H1 (cell line): ENCODE measurements at regions not wholly inside any gene's neighbourhood (a gene's known extent, or its start where the extent isn't known, plus 50 kb on each side); places are given as distances from the start of the nearest gene placed in this dataset.

ENCODE experiments used
- CTCF ChIA-PET: fragments of 300-600 bp; sonication (Branson Sonifier 250); formaldehyde crosslinking; loops from one replicate; lab custom pipeline; 2021; ENCODE audit not compliant: partially characterized antibody; lab: Charles Lee
- POLR2A ChIA-PET: fragments of 300-600 bp; sonication (Branson Sonifier 250); formaldehyde crosslinking; loops from one replicate; lab custom pipeline; 2021; ENCODE audit warnings: inconsistent platforms; ENCODE audit not compliant: partially characterized antibody; lab: Charles Lee
- DNase-seq, 2 experiments: peaks; one replicate each; pipeline versions ENCODE4 v3.0.0 to v3.0.0-alpha.2; 2010 to 2022; ENCODE audit warnings: low spot score in 2 of 2, low read depth in 1 of 2, mixed read lengths in 1 of 2
- FAIRE-seq: peaks from 2 replicates; lab custom pipeline; 2011; peaks lifted over from hg19 to GRCh38; lab: Jason Lieb, UNC
- H2AFZ ChIP-seq: 2 replicates; pipeline ENCODE4 v1.8.1; 2012; ENCODE audit warnings: low read length, inconsistent platforms
- H2AK5ac ChIP-seq: 2 replicates; pipeline ENCODE4 v1.6.1; 2013; ENCODE audit warnings: low read depth, low read length
- H2BK120ac ChIP-seq: replicated peaks from 2 replicates; pipeline ENCODE3; 2013; ENCODE audit warnings: low read depth, low read length, inconsistent platforms
- H2BK12ac ChIP-seq: 2 replicates; pipeline ENCODE4 v1.6.1; 2013; ENCODE audit warnings: low read depth, low read length
- H2BK15ac ChIP-seq: 2 replicates; pipeline ENCODE4 v1.6.1; 2013; ENCODE audit warnings: low read length
- H2BK20ac ChIP-seq: 2 replicates; pipeline ENCODE4 v1.6.1; 2013; ENCODE audit warnings: low read length
- H2BK5ac ChIP-seq: 2 replicates; pipeline ENCODE4 v1.6.1; 2013; ENCODE audit warnings: low read depth, low read length
- H3K14ac ChIP-seq: 2 replicates; pipeline ENCODE4 v1.6.1; 2013; ENCODE audit warnings: inconsistent platforms; ENCODE audit not compliant: insufficient read length
- H3K18ac ChIP-seq: 2 replicates; pipeline ENCODE4 v1.6.1; 2013; ENCODE audit warnings: low read length; ENCODE audit errors: extremely low read depth
- H3K23ac ChIP-seq: 2 replicates; pipeline ENCODE4 v1.6.1; 2013; ENCODE audit warnings: inconsistent platforms; ENCODE audit not compliant: insufficient read length
- H3K23me2 ChIP-seq: 2 replicates; pipeline ENCODE4 v1.6.1; 2013; ENCODE audit warnings: low read depth, low read length
- H3K27ac ChIP-seq: 2 replicates; pipeline ENCODE4 v1.6.1; 2011; ENCODE audit warnings: low read depth, low read length, inconsistent platforms
- H3K27me3 ChIP-seq, 4 experiments: replicated peaks in 1 of 4; 1 replicate in 1 of 4; 2 replicates in 3 of 4; pipeline versions ENCODE4 v1.6.1 to v1.8.1; 2011 to 2013; ENCODE audit warnings: low read length in 3 of 4, mild to moderate bottlenecking in 3 of 4, inconsistent platforms in 2 of 4, mixed read lengths in 2 of 4, moderate library complexity in 1 of 4; ENCODE audit not compliant: control insufficient read depth in 3 of 4, insufficient read depth in 3 of 4; ENCODE audit errors: extremely low read depth in 1 of 4
- H3K36me3 ChIP-seq, 4 experiments: 2 replicates each; pipeline versions ENCODE4 v1.6.1 to v1.8.1; 2011 to 2013; ENCODE audit warnings: mild to moderate bottlenecking in 4 of 4, low read length in 3 of 4, moderate library complexity in 2 of 4, control low read depth in 1 of 4, inconsistent platforms in 1 of 4; ENCODE audit not compliant: insufficient read depth in 4 of 4, control insufficient read depth in 2 of 4
- H3K4ac ChIP-seq: replicated peaks from 2 replicates; pipeline ENCODE3; 2013; ENCODE audit warnings: low read length, low read depth, mixed read lengths, inconsistent platforms; ENCODE audit not compliant: insufficient read length
- H3K4me1 ChIP-seq, 4 experiments: replicated peaks in 1 of 4; 1 replicate in 1 of 4; 2 replicates in 3 of 4; pipeline versions ENCODE4 v1.6.1 to v1.8.1; 2011 to 2013; ENCODE audit warnings: low read length in 3 of 4, inconsistent platforms in 2 of 4, mixed read lengths in 1 of 4; ENCODE audit not compliant: insufficient read depth in 4 of 4, control insufficient read depth in 3 of 4
- H3K4me2 ChIP-seq, 2 experiments: 2 replicates each; pipeline versions ENCODE4 v1.6.1 to v1.8.1; 2011 to 2013; ENCODE audit warnings: low read depth in 2 of 2, low read length in 2 of 2, control low read depth in 1 of 2, inconsistent platforms in 1 of 2, mild to moderate bottlenecking in 1 of 2; ENCODE audit not compliant: insufficient read depth in 1 of 2
- H3K4me3 ChIP-seq, 4 experiments: fragments of 200-600, 300-600 bp in 1 of 4; sonication (generic), shearing (Covaris generic), sonication (Bioruptor Twin) in 1 of 4; 2 replicates each; pipeline versions ENCODE4 v1.5.1 to v1.8.1; 2011 to 2016; ENCODE audit warnings: low read length in 4 of 4, low read depth in 3 of 4, control low read depth in 2 of 4, inconsistent platforms in 2 of 4, mild to moderate bottlenecking in 2 of 4, mixed read lengths in 1 of 4, moderate library complexity in 1 of 4; ENCODE audit not compliant: insufficient read depth in 2 of 4; ENCODE audit errors: extremely low read depth in 1 of 4
- H3K56ac ChIP-seq: replicated peaks from 2 replicates; pipeline ENCODE3; 2013; ENCODE audit warnings: low read depth, mild to moderate bottlenecking, mixed read lengths, low read length, inconsistent platforms; ENCODE audit not compliant: insufficient read length
- H3K79me1 ChIP-seq: 2 replicates; pipeline ENCODE4 v1.6.1; 2013; ENCODE audit warnings: low read depth, low read length, control low read depth
- H3K79me2 ChIP-seq, 2 experiments: 2 replicates each; pipeline versions ENCODE4 v1.6.1 to v1.8.1; 2012 to 2013; ENCODE audit warnings: low read length in 2 of 2, mild to moderate bottlenecking in 2 of 2, inconsistent platforms in 1 of 2; ENCODE audit not compliant: insufficient read depth in 2 of 2, control insufficient read depth in 1 of 2
- H3K9ac ChIP-seq, 4 experiments: replicated peaks in 1 of 4; 1 replicate in 1 of 4; 2 replicates in 3 of 4; pipeline versions ENCODE4 v1.6.1 to v1.8.1; 2011 to 2013; ENCODE audit warnings: low read depth in 3 of 4, low read length in 3 of 4, control low read depth in 2 of 4, mild to moderate bottlenecking in 2 of 4, moderate library complexity in 2 of 4, inconsistent platforms in 1 of 4; ENCODE audit errors: extremely low read depth in 1 of 4
- H3K9me3 ChIP-seq, 2 experiments: 2 replicates each; pipeline versions ENCODE4 v1.6.1 to v1.8.1; 2012 to 2013; ENCODE audit warnings: mild to moderate bottlenecking in 2 of 2, moderate library complexity in 2 of 2, control low read depth in 1 of 2, inconsistent platforms in 1 of 2, low read depth in 1 of 2, low read length in 1 of 2, mixed read lengths in 1 of 2; ENCODE audit not compliant: insufficient read depth in 2 of 2
- H4K20me1 ChIP-seq, 2 experiments: replicated peaks in 1 of 2; 2 replicates each; pipeline versions ENCODE3 to v1.8.1; 2011 to 2013; ENCODE audit warnings: inconsistent platforms in 2 of 2, low read length in 2 of 2, mild to moderate bottlenecking in 1 of 2; ENCODE audit not compliant: insufficient read depth in 2 of 2, control insufficient read depth in 1 of 2
- H4K5ac ChIP-seq: 2 replicates; pipeline ENCODE4 v1.6.1; 2013; ENCODE audit warnings: low read length, low read depth, mixed read lengths, inconsistent platforms; ENCODE audit not compliant: insufficient read length
- H4K8ac ChIP-seq: 2 replicates; pipeline ENCODE4 v1.8.0; 2013; ENCODE audit warnings: mild to moderate bottlenecking, moderate library complexity, low read length, inconsistent platforms; ENCODE audit not compliant: insufficient read depth; ENCODE audit errors: extremely low read depth
- H4K91ac ChIP-seq: replicated peaks from 2 replicates; pipeline ENCODE3; 2013; ENCODE audit warnings: low read length, mixed read lengths, inconsistent platforms; ENCODE audit not compliant: insufficient read length
- EZH2 ChIP-seq: fragments of 200-600 bp; sonication (generic); IDR thresholded peaks from 2 replicates; pipeline ENCODE4 v1.7.1; 2012; ENCODE audit warnings: low read depth, mild to moderate bottlenecking, moderate library complexity, low read length, inconsistent platforms; ENCODE audit not compliant: severe bottlenecking
- NRF1 ChIP-seq: IDR thresholded peaks from 2 replicates; pipeline ENCODE4 v1.6.1; 2011; ENCODE audit warnings: mild to moderate bottlenecking, low read depth, low read length, improper control_type of control experiment
- PHF8 ChIP-seq: fragments of 200-600 bp; sonication (generic); conservative IDR thresholded peaks from 2 replicates; pipeline ENCODE4 v1.7.1; 2012; ENCODE audit warnings: low read depth, mild to moderate bottlenecking, inconsistent platforms, low read length, moderate library complexity
- SRF ChIP-seq: IDR thresholded peaks from 2 replicates; pipeline ENCODE4 v1.6.1; 2011; ENCODE audit warnings: mild to moderate bottlenecking, low read depth, low read length, moderate library complexity

DNA sequence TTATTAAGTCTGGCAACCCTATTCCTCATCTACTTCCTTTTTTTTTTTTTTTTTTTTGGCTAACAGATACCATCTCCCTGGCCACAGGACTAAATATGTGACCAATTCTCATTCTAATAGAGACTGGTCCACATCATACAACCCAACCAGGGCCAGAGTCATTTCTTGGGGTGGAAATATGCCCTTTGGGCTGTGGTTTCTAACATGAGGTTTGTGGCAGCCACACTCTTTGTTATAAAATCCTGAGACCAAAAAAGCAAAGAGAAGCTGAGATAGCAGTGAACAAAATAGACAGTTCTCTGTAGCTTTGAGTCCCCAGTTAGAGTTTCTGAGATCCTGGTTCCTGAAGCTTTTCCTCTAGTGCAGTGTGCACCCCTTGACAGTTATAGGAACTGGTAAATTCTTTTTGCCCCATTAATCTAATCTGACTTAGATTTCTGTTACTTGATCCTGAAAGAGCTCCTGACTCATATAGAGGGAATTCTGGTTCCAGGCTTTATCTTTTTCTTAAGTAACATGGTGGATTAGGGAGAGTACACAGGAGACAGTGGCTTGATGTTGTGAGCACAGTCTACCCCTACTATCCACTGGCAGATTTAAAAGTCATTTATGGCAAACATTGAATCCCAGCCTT, 86.8 kb downstream of the MAIP1 start:
- Histone ChIP-seq H2BK12ac (no peak overlapping the region), H2BK120ac (no peak overlapping the region), H3K27me3 (no peaks in the 10 kb centered on the region), H3K27ac (no peak overlapping the region), H3K79me2 (no peaks in the 10 kb centered on the region), H2BK5ac (no peak overlapping the region), H3K18ac (no peak overlapping the region), H2AFZ (peak overlapping the region; percentile 40; the same call in 1 of the 2 replicates), H2AK5ac (no peak overlapping the region), H4K5ac (no peak overlapping the region), H3K23ac (no peak overlapping the region), H3K14ac (no peak overlapping the region), H4K8ac (no peak overlapping the region), H4K91ac (no peak overlapping the region), H3K4me3 (no peak overlapping the region), H3K9me3 (peaks cover 14% of the 10 kb centered on the region in 2 experiments), H3K79me1 (no peaks in the 10 kb centered on the region), H3K4me1 (peaks cover 1 to 7% (median 4%) of the 10 kb centered on the region in 4 experiments; a peak in 5 of 7 replicates), H3K4ac (no peak overlapping the region), H2BK20ac (no peak overlapping the region), H3K23me2 (no peaks in the 10 kb centered on the region), H3K9ac (no peak overlapping the region), H3K4me2 (no peak overlapping the region), H2BK15ac (no peak overlapping the region), H3K36me3 (peaks cover 0 to 3% (median 0%) of the 10 kb centered on the region in 4 experiments; a peak in 1 of 8 replicates), H3K56ac (no peak overlapping the region), H4K20me1 (no peaks in the 10 kb centered on the region)
- ChIA-PET CTCF (interaction anchor here (0.9 to 1.1 kb wide), 2 partner anchors 12 to 57 kb away, joined by 3 read pairs; no protein-coding TSS in a partner anchor), POLR2A (interaction anchor here (1.0 kb wide), 1 partner anchor 22 kb away, joined by 5 read pairs; no protein-coding TSS in a partner anchor)
- DNase-seq: no peak
- no peak for FAIRE-seq
- TF ChIP-seq SRF: no peak
- TF ChIP-seq PHF8: no peak
- TF ChIP-seq NRF1: no peak
- no peak for TF ChIP-seq EZH2
